CD4-positive, alpha-beta T cell (primary cell): ENCODE measurements at regions not wholly inside any gene's neighbourhood (a gene's known extent, or its start where the extent isn't known, plus 50 kb on each side); places are given as distances from the start of the nearest gene placed in this dataset.

Experiments used
- ATAC-seq: fragments of 200-7000 bp; cut with Tn5 transposase; one replicate; pipeline ENCODE4 v1.10.0; 2022; ENCODE audit warnings: mild to moderate bottlenecking; ENCODE audit not compliant: poor library complexity
- CTCF ChIA-PET: fragments of 350-600 bp; sonication (Branson Sonifier 250); formaldehyde crosslinking; loops from one replicate; lab custom pipeline; 2021; ENCODE audit warnings: antibody characterized with exemption, inconsistent platforms; lab: Charles Lee
- POLR2A ChIA-PET: fragments of 350-600 bp; sonication (Branson Sonifier 250); formaldehyde crosslinking; loops from one replicate; lab custom pipeline; 2021; ENCODE audit warnings: antibody characterized with exemption, inconsistent platforms; lab: Charles Lee
- DNase-seq, 14 experiments: peaks; one replicate each; pipeline ENCODE4 v3.0.0-alpha.2; 2013 to 2020; ENCODE audit warnings: mixed read lengths in 2 of 14
- H3K27ac ChIP-seq, 2 donors: one replicate each; pipeline versions ENCODE4 v1.5.1 to v1.7.0; 2013; ENCODE audit warnings: low read length in 2 of 2, low read depth in 1 of 2, mild to moderate bottlenecking in 1 of 2
- H3K27me3 ChIP-seq, 2 experiments: 1 replicate in 1 of 2; 2 replicates in 1 of 2; pipeline versions ENCODE4 v1.6.1 to v1.7.0; 2013; ENCODE audit warnings: low read length in 2 of 2, control low read depth in 1 of 2, mild to moderate bottlenecking in 1 of 2, moderate library complexity in 1 of 2; ENCODE audit not compliant: insufficient read depth in 2 of 2, control insufficient read depth in 1 of 2
- H3K36me3 ChIP-seq: one replicate; pipeline ENCODE4 v1.6.1; 2013; ENCODE audit warnings: low read length, control low read depth; ENCODE audit not compliant: insufficient read depth
- H3K4me1 ChIP-seq: one replicate; pipeline ENCODE4 v1.6.1; 2013; ENCODE audit warnings: low read length, control low read depth; ENCODE audit not compliant: insufficient read depth
- H3K4me3 ChIP-seq: one replicate; pipeline ENCODE4 v1.5.1; 2013; ENCODE audit warnings: mild to moderate bottlenecking, low read length, moderate library complexity
- H3K9me3 ChIP-seq, 2 experiments: 1 replicate in 1 of 2; 2 replicates in 1 of 2; pipeline versions ENCODE4 v1.6.1 to v1.7.0; 2013; ENCODE audit warnings: low read length in 2 of 2, mild to moderate bottlenecking in 2 of 2, control low read depth in 1 of 2, moderate library complexity in 1 of 2; ENCODE audit not compliant: control insufficient read depth in 1 of 2, insufficient read depth in 1 of 2
- H3K27ac Mint-ChIP-seq: one replicate; pipeline ENCODE4 v1.8.0; 2020; ENCODE audit warnings: mixed read lengths
- H3K27me3 Mint-ChIP-seq: one replicate; pipeline ENCODE4 v1.8.0; 2021; ENCODE audit warnings: mixed read lengths
- H3K36me3 Mint-ChIP-seq: one replicate; pipeline ENCODE4 v1.8.0; 2021; ENCODE audit warnings: low read depth, mixed read lengths
- H3K4me1 Mint-ChIP-seq: one replicate; pipeline ENCODE4 v1.8.0; 2021; ENCODE audit warnings: low read depth, mixed read lengths
- H3K4me3 Mint-ChIP-seq: one replicate; pipeline ENCODE4 v1.8.0; 2020; ENCODE audit warnings: mild to moderate bottlenecking, mixed read lengths
- H3K9me3 Mint-ChIP-seq: one replicate; pipeline ENCODE4 v1.8.0; 2020; ENCODE audit warnings: mixed read lengths
- intact Hi-C, 2 experiments: fragments of 100-400 bp; cut with DNase I in 1 of 2; cut with micrococcal nuclease in 1 of 2; formaldehyde crosslinking; loops; one replicate each; pipeline versions ENCODE4 v1.15.1 to v1.9.0; 2023 to 2025; cut with DNase I, micrococcal nuclease
- TF ChIP-seq, protein P1 (sequence below): fragments of 200-600 bp; IDR thresholded peaks from one replicate; pipeline ENCODE4 v1.8.0; 2022; ENCODE audit warnings: antibody characterized with exemption, mild to moderate bottlenecking

DNA sequence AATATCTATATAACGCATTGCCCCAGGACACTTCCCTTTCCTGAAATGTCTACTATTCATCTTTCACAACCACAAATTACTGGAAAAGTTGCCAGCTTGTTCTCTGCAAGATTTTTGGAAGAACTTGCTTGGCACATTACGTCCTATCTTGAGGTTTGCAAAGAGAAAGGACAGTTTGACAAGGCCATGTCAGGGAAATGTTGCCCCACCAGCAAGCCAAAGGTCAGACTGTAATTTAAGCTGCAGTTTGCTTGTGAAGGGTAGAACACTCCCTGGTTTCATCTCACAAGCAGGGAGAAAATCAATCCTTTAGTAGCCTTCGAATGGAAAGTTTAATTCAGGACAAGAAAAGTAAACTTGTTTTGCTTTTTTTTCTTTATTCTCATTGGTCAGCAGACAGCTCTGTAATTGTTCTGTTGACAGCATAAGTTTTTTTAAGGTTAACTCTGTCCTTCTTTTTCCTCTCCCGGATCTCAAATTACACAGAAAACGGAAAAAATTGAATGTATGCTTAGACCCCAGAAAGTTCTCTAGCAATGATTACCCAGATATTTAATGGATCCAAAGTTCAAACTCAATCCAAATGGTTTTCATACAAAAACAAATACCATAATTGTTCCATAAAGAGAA, 541.8 kb upstream of the NRSN1 start:
- Histone ChIP-seq H3K4me1 (no peaks in the 10 kb centered on the region), H3K36me3 (no peaks in the 10 kb centered on the region), H3K4me3 (no peak overlapping the region), H3K27ac (no peak overlapping the region), H3K27me3 (no peaks in the 10 kb centered on the region), H3K9me3 (no peaks in the 10 kb centered on the region)
- Mint-ChIP-seq H3K9me3 (no peaks in the 10 kb centered on the region), H3K27ac (no peak overlapping the region), H3K4me1 (no peaks in the 10 kb centered on the region), H3K4me3 (no peak overlapping the region), H3K27me3 (no peaks in the 10 kb centered on the region), H3K36me3 (no peaks in the 10 kb centered on the region)
- TF ChIP-seq, protein P1, sequence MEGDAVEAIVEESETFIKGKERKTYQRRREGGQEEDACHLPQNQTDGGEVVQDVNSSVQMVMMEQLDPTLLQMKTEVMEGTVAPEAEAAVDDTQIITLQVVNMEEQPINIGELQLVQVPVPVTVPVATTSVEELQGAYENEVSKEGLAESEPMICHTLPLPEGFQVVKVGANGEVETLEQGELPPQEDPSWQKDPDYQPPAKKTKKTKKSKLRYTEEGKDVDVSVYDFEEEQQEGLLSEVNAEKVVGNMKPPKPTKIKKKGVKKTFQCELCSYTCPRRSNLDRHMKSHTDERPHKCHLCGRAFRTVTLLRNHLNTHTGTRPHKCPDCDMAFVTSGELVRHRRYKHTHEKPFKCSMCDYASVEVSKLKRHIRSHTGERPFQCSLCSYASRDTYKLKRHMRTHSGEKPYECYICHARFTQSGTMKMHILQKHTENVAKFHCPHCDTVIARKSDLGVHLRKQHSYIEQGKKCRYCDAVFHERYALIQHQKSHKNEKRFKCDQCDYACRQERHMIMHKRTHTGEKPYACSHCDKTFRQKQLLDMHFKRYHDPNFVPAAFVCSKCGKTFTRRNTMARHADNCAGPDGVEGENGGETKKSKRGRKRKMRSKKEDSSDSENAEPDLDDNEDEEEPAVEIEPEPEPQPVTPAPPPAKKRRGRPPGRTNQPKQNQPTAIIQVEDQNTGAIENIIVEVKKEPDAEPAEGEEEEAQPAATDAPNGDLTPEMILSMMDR, result no peak
- POLR2A ChIA-PET, result no interaction called here
- no peak for ATAC-seq
- no peak for DNase-seq
- CTCF ChIA-PET, result no interaction called here
- intact Hi-C loops, result no loop called here

DNA sequence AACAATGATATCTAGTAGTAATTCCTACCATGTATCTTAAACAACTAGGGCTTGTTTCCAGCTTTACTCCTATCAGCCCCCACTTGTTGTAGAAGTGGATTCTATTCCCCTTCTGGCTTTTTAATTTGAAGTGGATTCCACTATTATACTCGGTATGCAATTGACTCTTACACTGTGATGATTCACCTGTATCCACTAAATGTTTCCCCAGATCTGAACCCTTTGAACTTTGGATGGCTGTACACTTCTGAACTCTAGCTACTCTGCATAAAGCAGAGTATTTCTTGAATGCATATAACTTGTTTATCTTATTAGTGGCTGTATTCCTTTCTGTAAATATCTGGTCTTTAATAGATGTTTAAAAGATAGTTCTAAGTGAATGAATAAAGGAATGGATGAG, 538.4 kb upstream of the NRSN1 start:
- H3K27me3 Mint-ChIP-seq, result no peaks in the 10 kb centered on the region
- POLR2A ChIA-PET, result no interaction called here

DNA sequence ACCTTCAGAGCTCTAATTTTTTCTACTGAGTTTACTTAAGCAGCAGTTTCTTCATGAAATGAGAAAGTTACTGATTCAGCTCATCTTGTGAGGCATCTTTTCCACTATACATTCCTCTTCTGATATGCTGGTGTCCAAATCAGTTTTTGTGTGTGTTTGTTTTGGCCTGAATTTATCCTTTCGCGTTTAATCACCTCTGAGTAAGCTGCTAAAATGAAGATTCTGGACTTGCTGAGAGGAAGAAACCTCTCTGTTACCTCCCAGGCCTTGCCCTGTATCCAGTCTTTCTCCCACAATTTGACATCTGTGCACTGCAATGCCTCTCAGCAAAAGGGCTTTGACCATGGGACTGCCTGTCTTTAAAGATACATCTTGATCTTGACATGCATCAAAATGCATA, 536.2 kb upstream of the NRSN1 start:
- ChIA-PET POLR2A (no interaction called here), CTCF (no interaction called here)
- H3K27me3 Mint-ChIP-seq, result no peaks in the 10 kb centered on the region
- intact Hi-C loops, result no loop called here
- H3K36me3 ChIP-seq, result no peaks in the 10 kb centered on the region
- H3K4me1 ChIP-seq, result no peaks in the 10 kb centered on the region
- H3K27ac Mint-ChIP-seq, result no peak overlapping the region
- H3K4me1 Mint-ChIP-seq, result no peaks in the 10 kb centered on the region
- no peak overlapping the region for H3K4me3 ChIP-seq
- no peaks in the 10 kb centered on the region for H3K27me3 ChIP-seq
- no peak overlapping the region for H3K27ac ChIP-seq
- DNase-seq (no peak), ATAC-seq (no peak)
- no peak overlapping the region for H3K4me3 Mint-ChIP-seq
- H3K36me3 Mint-ChIP-seq, result no peaks in the 10 kb centered on the region
- TF ChIP-seq, protein P1, result no peak
- no peaks in the 10 kb centered on the region for H3K9me3 ChIP-seq
- H3K9me3 Mint-ChIP-seq, result peaks cover 3% of the 10 kb centered on the region

More for the DNA sequence above, 538.4 kb upstream of the NRSN1 start:
- no peaks in the 10 kb centered on the region for H3K9me3 ChIP-seq
- H3K4me1 ChIP-seq, result no peaks in the 10 kb centered on the region
- no peak overlapping the region for H3K4me3 ChIP-seq
- CTCF ChIA-PET, result no interaction called here
- Mint-ChIP-seq H3K27ac (no peak overlapping the region), H3K4me3 (no peak overlapping the region), H3K9me3 (no peaks in the 10 kb centered on the region), H3K4me1 (no peaks in the 10 kb centered on the region), H3K36me3 (no peaks in the 10 kb centered on the region)
- TF ChIP-seq, protein P1, result no peak
- ATAC-seq (no peak), DNase-seq (no peak)
- H3K27ac ChIP-seq, result no peak overlapping the region
- intact Hi-C loops, result no loop called here
- no peaks in the 10 kb centered on the region for H3K36me3 ChIP-seq
- no peaks in the 10 kb centered on the region for H3K27me3 ChIP-seq
